ENCODE measurements at regions not wholly inside any gene's neighbourhood (a gene's known extent, or its start where the extent isn't known, plus 50 kb on each side); places are given as distances from the start of the nearest gene placed in this dataset.

DNA sequence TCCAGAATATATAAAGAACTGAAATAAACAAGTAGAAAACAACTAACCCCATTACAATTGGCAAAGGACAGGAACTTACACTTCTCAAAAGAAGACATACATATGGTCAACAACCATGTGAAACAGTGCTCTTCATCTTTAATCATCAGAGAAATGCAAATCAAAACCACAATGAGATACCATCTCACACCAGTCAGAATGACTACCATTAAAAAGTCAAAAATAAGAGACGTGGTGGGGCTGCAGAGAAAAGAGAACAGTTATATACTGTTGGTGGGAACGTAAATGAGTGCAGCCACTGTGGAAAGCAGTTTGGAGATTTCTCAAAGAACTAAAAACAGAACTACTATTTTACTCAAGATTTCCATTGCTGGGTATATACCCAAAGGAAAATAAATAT, 1696.3 kb upstream of the TMEFF2 start:
- TF ChIP-seq, protein P1, sequence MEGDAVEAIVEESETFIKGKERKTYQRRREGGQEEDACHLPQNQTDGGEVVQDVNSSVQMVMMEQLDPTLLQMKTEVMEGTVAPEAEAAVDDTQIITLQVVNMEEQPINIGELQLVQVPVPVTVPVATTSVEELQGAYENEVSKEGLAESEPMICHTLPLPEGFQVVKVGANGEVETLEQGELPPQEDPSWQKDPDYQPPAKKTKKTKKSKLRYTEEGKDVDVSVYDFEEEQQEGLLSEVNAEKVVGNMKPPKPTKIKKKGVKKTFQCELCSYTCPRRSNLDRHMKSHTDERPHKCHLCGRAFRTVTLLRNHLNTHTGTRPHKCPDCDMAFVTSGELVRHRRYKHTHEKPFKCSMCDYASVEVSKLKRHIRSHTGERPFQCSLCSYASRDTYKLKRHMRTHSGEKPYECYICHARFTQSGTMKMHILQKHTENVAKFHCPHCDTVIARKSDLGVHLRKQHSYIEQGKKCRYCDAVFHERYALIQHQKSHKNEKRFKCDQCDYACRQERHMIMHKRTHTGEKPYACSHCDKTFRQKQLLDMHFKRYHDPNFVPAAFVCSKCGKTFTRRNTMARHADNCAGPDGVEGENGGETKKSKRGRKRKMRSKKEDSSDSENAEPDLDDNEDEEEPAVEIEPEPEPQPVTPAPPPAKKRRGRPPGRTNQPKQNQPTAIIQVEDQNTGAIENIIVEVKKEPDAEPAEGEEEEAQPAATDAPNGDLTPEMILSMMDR (conservative IDR thresholded peaks at IDR 0.05): no peak
- no peak for TF ChIP-seq EZH2 (IDR thresholded peaks at IDR 0.05; ENCODE audit: low read depth)

All from PC-9 (cell line).